Ovary (tissue), 3 donors: ENCODE measurements at regions not wholly inside any gene's neighbourhood (a gene's known extent, or its start where the extent isn't known, plus 50 kb on each side); places are given as distances from the start of the nearest gene placed in this dataset.

ENCODE experiments used
- CTCF ChIP-seq, 3 donors: fragments of 450-650 bp in 2 of 3; fragments of 200-600 bp in 1 of 3; IDR thresholded peaks; one replicate each; pipeline versions ENCODE4 v1.5.1 to v1.8.0; 2016 to 2022; ENCODE audit warnings: antibody characterized with exemption in 3 of 3, mild to moderate bottlenecking in 1 of 3
- EP300 ChIP-seq: sonication (generic); formaldehyde crosslinking; IDR thresholded peaks from one replicate; pipeline ENCODE4 v1.6.1; 2017; ENCODE audit warnings: antibody characterized with exemption
- POLR2A ChIP-seq: fragments of 450-650 bp; IDR thresholded peaks from one replicate; pipeline ENCODE4 v1.6.1; 2017; ENCODE audit warnings: antibody characterized with exemption, mild to moderate bottlenecking, moderate library complexity
- donor health status: DM: no; HTN: no; CAD: no.

GRCh38 chr3:144683065-144683464, 711.4 kb downstream of the DIPK2A start:
- no peak for TF ChIP-seq CTCF (IDR thresholded peaks at IDR 0.05)
- no peak for TF ChIP-seq POLR2A
- TF ChIP-seq EP300 = no peak
